ENCODE measurements at regions not wholly inside any gene's neighbourhood (a gene's known extent, or its start where the extent isn't known, plus 50 kb on each side); places are given as distances from the start of the nearest gene placed in this dataset.

DNA sequence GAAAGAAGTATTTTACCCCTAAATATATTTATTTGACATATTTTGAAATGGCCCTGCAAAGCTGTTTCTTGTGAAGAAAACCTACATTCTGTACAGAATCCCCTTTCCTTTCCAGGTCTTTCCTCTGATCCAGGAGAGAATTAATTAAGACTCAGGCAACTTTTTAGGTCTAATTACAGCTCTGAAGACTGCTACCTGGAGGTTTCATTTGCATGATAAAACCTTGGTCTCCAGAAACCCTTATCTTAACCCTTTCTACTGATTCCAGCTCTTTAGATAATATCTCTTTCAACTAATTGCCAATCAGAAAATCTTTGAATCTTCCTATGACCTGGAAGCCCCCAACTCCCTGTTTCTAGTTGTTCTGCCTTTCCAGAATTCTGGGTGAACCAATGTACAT, 224.0 kb downstream of the FAM47A start:
- H3K4me2 ChIP-seq (ENCODE audit: low read depth, low read length) = no peak overlapping the region

More for the DNA sequence above, 224.0 kb downstream of the FAM47A start:
- H3K4me3 ChIP-seq (ENCODE audit: insufficient read depth, low read depth, low read length) = no peak overlapping the region
- no peak overlapping the region for H3K4ac ChIP-seq (ENCODE audit: low read depth, low read length)
- TF ChIP-seq FOS (IDR thresholded peaks at IDR 0.05; ENCODE audit: low read depth, low read length) (no peak), NFE2L2 (IDR thresholded peaks at IDR 0.05; ENCODE audit: low read depth, low read length) (no peak), RCOR1 (IDR thresholded peaks at IDR 0.05; ENCODE audit: insufficient replicate concordance, low read length) (no peak), MXI1 (IDR thresholded peaks at IDR 0.05; ENCODE audit: borderline replicate concordance, low read depth, low read length) (no peak), POLR2A (IDR thresholded peaks at IDR 0.05; ENCODE audit: low read depth, low read length) (no peak), CHD1 (IDR thresholded peaks at IDR 0.05; ENCODE audit: low read depth, low read length) (no peak)
- no peak overlapping the region for H2AK5ac ChIP-seq (ENCODE audit: low read depth, low read length)
- H3K56ac ChIP-seq (ENCODE audit: extremely low read depth, insufficient read depth, low read length) = no peak overlapping the region
- ATAC-seq (ENCODE audit: low read depth) (no peak), DNase-seq (no peak)
- no TSS peak for BruUV-seq (replicated peaks)
- ChIA-PET POLR2A (ENCODE audit: unreplicated experiment) (no interaction called here), CTCF (no interaction called here)
- H2BK20ac ChIP-seq (ENCODE audit: low read depth, low read length) = no peak overlapping the region
- no peak overlapping the region for H2BK120ac ChIP-seq (ENCODE audit: low read depth, low read length)
- no peak overlapping the region for H3K23ac ChIP-seq (ENCODE audit: low read depth, low read length)
- peaks cover 3% of the 10 kb centered on the region; the same call in 1 of the 2 replicates for H3K9me3 ChIP-seq (ENCODE audit: control insufficient read depth, insufficient read depth, low read length)
- H3K18ac ChIP-seq (ENCODE audit: low read depth, low read length) = no peak overlapping the region
- H2AK9ac ChIP-seq (replicated peaks; ENCODE audit: low read depth, low read length, poor library complexity) = no peak overlapping the region
- no peak overlapping the region for H3K14ac ChIP-seq (replicated peaks; ENCODE audit: low read depth, low read length)
- H3K9ac ChIP-seq (ENCODE audit: low read depth, low read length) = no peak overlapping the region
- in situ Hi-C loops (cut with MboI; ENCODE audit: low sequenced_read_pairs) (no loop called here), dilution Hi-C loops (cut with HindIII; ENCODE audit: low sequenced_read_pairs, unreplicated experiment) (no loop called here), intact Hi-C loops (cut with micrococcal nuclease) (no loop called here)
- no peak overlapping the region for H4K91ac ChIP-seq (ENCODE audit: insufficient read depth, low read depth, low read length)
- no peak overlapping the region for H3K27ac ChIP-seq (ENCODE audit: insufficient read depth, low read length)
- H4K8ac ChIP-seq (ENCODE audit: low read depth in 2 of 2, low read length in 2 of 2) = no peak overlapping the region
- no peak overlapping the region for H2BK5ac ChIP-seq (ENCODE audit: low read depth, low read length, poor library complexity, severe bottlenecking)
- H3K4me1 ChIP-seq (ENCODE audit: control insufficient read depth, insufficient read depth, low read length) = no peaks in the 10 kb centered on the region
- no peaks in the 10 kb centered on the region for H3K27me3 ChIP-seq (ENCODE audit: control insufficient read depth, insufficient read depth, low read length)
- H2BK15ac ChIP-seq (ENCODE audit: low read depth, low read length) = no peak overlapping the region
- H3K9me1 ChIP-seq (ENCODE audit: insufficient read depth, low read length) = no peaks in the 10 kb centered on the region
- H4K20me1 ChIP-seq (ENCODE audit: insufficient read depth, low read length) = no peaks in the 10 kb centered on the region
- no peaks in the 10 kb centered on the region for H3K79me1 ChIP-seq (ENCODE audit: low read depth in 1 of 2, low read length in 2 of 2)
- H4K5ac ChIP-seq (ENCODE audit: low read depth, low read length) = no peak overlapping the region
- no peaks in the 10 kb centered on the region for H3K36me3 ChIP-seq (ENCODE audit: control insufficient read depth, insufficient read depth, low read length)
- no peak overlapping the region for H2AFZ ChIP-seq (replicated peaks; ENCODE audit: low read length, poor library complexity)

All from IMR-90 (cell line).